ENCODE measurements at regions not wholly inside any gene's neighbourhood (a gene's known extent, or its start where the extent isn't known, plus 50 kb on each side); places are given as distances from the start of the nearest gene placed in this dataset.

GRCh38 chr9:115632391-115632790 is 514.4 kb upstream of the TNC start:
- TF ChIP-seq NFIC (IDR thresholded peaks at IDR 0.05) (no peak), REST (IDR thresholded peaks at IDR 0.05; ENCODE audit: low read depth) (no peak), EP300 (IDR thresholded peaks at IDR 0.05; ENCODE audit: borderline replicate concordance) (no peak)
